Astrocyte of the cerebellum (primary cell): ENCODE measurements at regions not wholly inside any gene's neighbourhood (a gene's known extent, or its start where the extent isn't known, plus 50 kb on each side); places are given as distances from the start of the nearest gene placed in this dataset.

Experiments used
- DNase-seq: peaks from one replicate; pipeline ENCODE4 v3.0.0-alpha.2; 2011; ENCODE audit warnings: low read depth
- H3K4me3 ChIP-seq: 2 replicates; pipeline ENCODE4 v1.5.1; 2011; ENCODE audit warnings: mild to moderate bottlenecking, low read depth, low read length, moderate library complexity
- in situ Hi-C: cut with HindIII; loops from 2 replicates; pipeline ENCODE4 v1.10.0; 2017; ENCODE audit warnings: low sequenced_read_pairs
- TF ChIP-seq, protein P1 (sequence below): IDR thresholded peaks from 2 replicates; pipeline ENCODE4 v1.5.1; 2012; ENCODE audit warnings: low read length, low read depth, moderate library complexity, mild to moderate bottlenecking; ENCODE audit errors: missing control alignments

DNA sequence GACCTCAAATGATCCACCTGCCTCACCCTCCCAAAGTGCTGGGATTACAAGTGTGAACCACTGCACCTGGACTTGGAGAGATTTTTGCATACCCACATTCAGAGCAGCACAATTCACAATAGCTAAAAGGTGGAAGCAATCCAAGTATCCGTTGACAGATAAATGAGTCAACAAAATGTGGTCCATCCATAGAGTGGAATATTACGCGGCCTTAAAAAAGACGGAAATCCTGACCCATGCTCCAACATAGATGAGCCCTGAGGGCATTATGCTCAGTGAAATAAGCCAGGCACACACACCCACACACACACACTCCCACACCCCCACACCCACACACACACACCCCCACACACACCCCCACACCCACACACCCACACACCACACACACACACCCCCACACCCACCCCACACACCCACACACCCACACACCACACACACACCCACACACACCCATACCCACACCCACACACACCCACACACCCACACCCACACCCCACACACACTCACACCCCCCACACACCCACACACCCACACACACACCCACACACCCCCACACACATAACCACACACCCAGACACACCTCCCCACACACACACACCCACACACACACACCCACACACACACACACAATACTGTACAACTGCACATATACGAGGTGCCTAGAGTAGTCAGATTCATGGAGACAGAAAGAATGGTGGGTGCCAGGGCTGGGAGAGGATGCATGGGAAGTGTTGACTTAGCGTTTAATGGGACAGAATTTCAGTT lies 124.7 kb downstream of the FOXL1 start:
- TF ChIP-seq, protein P1, sequence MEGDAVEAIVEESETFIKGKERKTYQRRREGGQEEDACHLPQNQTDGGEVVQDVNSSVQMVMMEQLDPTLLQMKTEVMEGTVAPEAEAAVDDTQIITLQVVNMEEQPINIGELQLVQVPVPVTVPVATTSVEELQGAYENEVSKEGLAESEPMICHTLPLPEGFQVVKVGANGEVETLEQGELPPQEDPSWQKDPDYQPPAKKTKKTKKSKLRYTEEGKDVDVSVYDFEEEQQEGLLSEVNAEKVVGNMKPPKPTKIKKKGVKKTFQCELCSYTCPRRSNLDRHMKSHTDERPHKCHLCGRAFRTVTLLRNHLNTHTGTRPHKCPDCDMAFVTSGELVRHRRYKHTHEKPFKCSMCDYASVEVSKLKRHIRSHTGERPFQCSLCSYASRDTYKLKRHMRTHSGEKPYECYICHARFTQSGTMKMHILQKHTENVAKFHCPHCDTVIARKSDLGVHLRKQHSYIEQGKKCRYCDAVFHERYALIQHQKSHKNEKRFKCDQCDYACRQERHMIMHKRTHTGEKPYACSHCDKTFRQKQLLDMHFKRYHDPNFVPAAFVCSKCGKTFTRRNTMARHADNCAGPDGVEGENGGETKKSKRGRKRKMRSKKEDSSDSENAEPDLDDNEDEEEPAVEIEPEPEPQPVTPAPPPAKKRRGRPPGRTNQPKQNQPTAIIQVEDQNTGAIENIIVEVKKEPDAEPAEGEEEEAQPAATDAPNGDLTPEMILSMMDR = no peak
- in situ Hi-C loops = no loop called here
- DNase-seq = no peak

DNA sequence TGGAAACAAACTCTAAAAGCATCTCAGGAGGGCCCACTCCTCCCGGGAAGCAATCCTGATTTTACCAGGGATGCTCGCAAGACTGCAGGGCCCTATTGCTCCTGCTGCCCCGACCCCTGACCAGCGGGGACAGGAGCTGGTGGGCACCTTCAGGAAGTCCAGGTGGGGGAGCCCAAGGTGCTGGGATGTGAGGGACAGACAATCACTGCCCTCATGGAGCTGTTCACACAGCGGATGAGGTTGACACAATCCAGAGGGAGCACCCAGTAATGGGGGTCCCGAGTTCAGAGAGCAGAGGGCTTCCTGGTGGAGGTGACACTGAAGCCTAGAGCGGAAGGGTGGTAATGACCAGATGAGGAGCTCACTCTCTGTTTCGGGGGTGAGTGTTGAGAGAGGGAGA lies 126.2 kb downstream of the FOXL1 start:
- DNase-seq = no peak
- TF ChIP-seq, protein P1 = no peak
- in situ Hi-C loops = no loop called here
- H3K4me3 ChIP-seq = no peak overlapping the region

More for the DNA sequence above, 124.7 kb downstream of the FOXL1 start:
- H3K4me3 ChIP-seq = no peak overlapping the region

- TF ChIP-seq, protein P1 = no peak
- in situ Hi-C loops = no loop called here
- no peak for DNase-seq
- H3K4me3 ChIP-seq = no peak overlapping the region
Measured at GRCh38 chr16:86706726-86707125, 128.4 kb downstream of the FOXL1 start.

DNA sequence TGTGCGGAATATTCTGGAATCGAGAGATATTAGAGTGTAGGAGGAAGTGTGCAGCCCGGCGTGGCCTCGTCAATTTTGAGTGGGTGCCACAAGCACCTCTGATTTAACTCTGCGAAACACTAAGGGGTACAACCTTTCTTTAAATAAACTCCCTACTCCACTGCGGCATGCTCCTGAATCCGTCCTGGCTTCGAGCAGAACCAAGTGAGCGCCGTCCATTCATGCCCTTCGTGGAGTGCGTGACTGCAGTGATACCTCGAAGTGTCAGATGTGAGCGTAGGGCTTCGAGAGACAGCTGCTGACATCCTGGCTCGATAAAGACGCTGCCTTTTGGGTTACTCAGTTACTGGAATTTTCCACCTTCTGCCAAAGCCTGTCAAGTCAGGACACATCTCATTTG lies 128.8 kb downstream of the FOXL1 start:
- in situ Hi-C loops = no loop called here
- DNase-seq = no peak
- TF ChIP-seq, protein P1 = no peak
- H3K4me3 ChIP-seq = no peak overlapping the region

GRCh38 chr16:86707581-86707980 lies 129.2 kb downstream of the FOXL1 start:
- DNase-seq = no peak
- in situ Hi-C loops = no loop called here
- TF ChIP-seq, protein P1 = no peak
- no peak overlapping the region for H3K4me3 ChIP-seq

- DNase-seq = no peak
- in situ Hi-C loops = no loop called here
- TF ChIP-seq, protein P1 = no peak
- H3K4me3 ChIP-seq = no peak overlapping the region
Measured at GRCh38 chr16:86708431-86708830, 130.1 kb downstream of the FOXL1 start.
